22Rv1 (cell line): ENCODE measurements at regions not wholly inside any gene's neighbourhood (a gene's known extent, or its start where the extent isn't known, plus 50 kb on each side); places are given as distances from the start of the nearest gene placed in this dataset.

ENCODE experiments used
- ZFX ChIP-seq: fragments of 450-650 bp; IDR thresholded peaks from 2 replicates; pipeline ENCODE4 v1.6.1; 2017; ENCODE audit warnings: antibody characterized with exemption, borderline replicate concordance
- TF ChIP-seq, protein P1 (sequence below): fragments of 450-650 bp; IDR thresholded peaks from 2 replicates; pipeline ENCODE4 v1.5.1; 2017; ENCODE audit warnings: mild to moderate bottlenecking

DNA sequence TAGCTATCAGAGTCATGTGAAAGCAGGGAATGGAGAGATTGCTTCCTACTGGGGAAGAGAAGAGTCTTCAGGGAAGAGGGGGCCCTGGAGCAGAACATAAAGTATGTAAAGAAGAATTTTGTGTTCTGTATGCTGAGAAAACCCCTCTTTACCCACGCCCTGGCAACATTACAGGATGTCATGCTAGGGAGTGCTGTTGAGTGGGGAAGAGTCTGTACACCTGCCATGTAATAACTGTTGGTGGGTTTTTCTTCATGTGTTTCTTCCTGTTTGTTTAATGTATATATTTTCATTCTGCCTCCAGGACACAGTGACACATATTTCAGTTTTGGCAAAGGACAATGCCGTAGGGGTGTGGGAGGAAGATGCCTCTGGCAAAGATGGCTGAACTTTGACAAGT, 122.8 kb upstream of the LPP start:
- TF ChIP-seq, protein P1, sequence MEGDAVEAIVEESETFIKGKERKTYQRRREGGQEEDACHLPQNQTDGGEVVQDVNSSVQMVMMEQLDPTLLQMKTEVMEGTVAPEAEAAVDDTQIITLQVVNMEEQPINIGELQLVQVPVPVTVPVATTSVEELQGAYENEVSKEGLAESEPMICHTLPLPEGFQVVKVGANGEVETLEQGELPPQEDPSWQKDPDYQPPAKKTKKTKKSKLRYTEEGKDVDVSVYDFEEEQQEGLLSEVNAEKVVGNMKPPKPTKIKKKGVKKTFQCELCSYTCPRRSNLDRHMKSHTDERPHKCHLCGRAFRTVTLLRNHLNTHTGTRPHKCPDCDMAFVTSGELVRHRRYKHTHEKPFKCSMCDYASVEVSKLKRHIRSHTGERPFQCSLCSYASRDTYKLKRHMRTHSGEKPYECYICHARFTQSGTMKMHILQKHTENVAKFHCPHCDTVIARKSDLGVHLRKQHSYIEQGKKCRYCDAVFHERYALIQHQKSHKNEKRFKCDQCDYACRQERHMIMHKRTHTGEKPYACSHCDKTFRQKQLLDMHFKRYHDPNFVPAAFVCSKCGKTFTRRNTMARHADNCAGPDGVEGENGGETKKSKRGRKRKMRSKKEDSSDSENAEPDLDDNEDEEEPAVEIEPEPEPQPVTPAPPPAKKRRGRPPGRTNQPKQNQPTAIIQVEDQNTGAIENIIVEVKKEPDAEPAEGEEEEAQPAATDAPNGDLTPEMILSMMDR = no peak
- no peak for TF ChIP-seq ZFX
